ENCODE measurements at regions not wholly inside any gene's neighbourhood (a gene's known extent, or its start where the extent isn't known, plus 50 kb on each side); places are given as distances from the start of the nearest gene placed in this dataset.
A peak's percentile ranks its signal among the peaks of the same experiment; 100 is the strongest.

DNA sequence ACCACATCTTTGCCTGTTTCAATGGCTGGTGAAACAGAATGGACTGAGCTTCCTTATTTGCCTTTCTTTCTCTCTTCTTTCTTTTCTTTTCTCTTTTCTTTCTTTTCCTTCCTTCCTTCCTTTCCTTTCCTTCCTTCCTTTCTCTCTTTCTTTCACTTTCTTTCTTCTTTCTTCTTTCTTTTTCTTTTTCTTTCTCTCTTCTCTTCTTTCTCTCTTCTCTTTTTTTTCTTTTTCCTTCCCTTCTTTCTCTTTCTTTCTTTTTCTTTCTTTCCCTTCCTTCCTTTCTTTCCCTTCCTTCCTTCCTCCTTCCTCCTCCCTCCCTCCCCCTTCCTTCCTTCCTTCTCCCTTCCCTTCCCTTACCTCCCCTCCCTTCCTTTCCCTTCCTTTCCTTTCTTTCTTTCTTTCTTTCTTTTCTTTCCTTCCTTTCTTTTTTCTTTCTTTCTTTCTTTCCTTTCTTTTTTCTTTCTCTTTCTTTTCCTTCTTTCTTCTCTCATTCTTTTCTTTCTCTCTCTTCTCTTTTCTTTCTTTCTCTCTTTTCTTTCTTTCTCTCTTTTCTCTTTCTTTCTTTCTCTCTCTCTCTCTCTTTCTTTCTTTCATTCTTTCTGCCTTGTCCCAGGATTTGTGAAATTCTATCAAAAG, 50.1 kb upstream of the MCTP1 start:
- Histone ChIP-seq H3K9ac (ENCODE audit: insufficient read depth, low read length, poor library complexity, severe bottlenecking) (no peak overlapping the region), H4K20me1 (ENCODE audit: insufficient read depth, low read length) (no peaks in the 10 kb centered on the region), H3K4me2 (replicated peaks; ENCODE audit: extremely low read depth, low read length, poor library complexity, severe bottlenecking) (no peak overlapping the region), H2AFZ (ENCODE audit: insufficient read depth, low read depth, low read length, poor library complexity, severe bottlenecking) (no peak overlapping the region), H3K9me3 (replicated peaks in 1 of 2; ENCODE audit: control insufficient read depth in 1 of 2, insufficient read depth in 1 of 2, low read length in 2 of 2) (no peaks in the 10 kb centered on the region), H3K27me3 (ENCODE audit: control insufficient read depth in 2 of 2, insufficient read depth in 2 of 2, low read length in 2 of 2) (no peaks in the 10 kb centered on the region), H3K27ac (ENCODE audit: low read depth in 1 of 2, low read length in 2 of 2) (no peak overlapping the region), H3K79me2 (ENCODE audit: insufficient read depth, low read length) (no peaks in the 10 kb centered on the region), H3K36me3 (replicated peaks in 1 of 2; ENCODE audit: control insufficient read depth in 1 of 2, insufficient read depth in 2 of 2, low read length in 2 of 2) (no peaks in the 10 kb centered on the region), H3K4me1 (ENCODE audit: control insufficient read depth in 1 of 2, insufficient read depth in 2 of 2, low read length in 2 of 2) (peaks cover 0 to 5% of the 10 kb centered on the region in 2 donors), H3K4me3 (replicated peaks in 1 of 3; ENCODE audit: low read depth in 2 of 3, low read length in 3 of 3) (no peak overlapping the region)
- no peak for DNase-seq
- Mint-ChIP-seq H3K36me3 (no peaks in the 10 kb centered on the region), H3K4me3 (no peak overlapping the region), H3K9me3 (peaks cover 3 to 12% (median 7%) of the 10 kb centered on the region in 7 donors), H3K4me1 (peaks cover 15% of the 10 kb centered on the region), H3K27ac (peak overlapping the region in 1 of 7 donors; percentile 13), H3K27me3 (ENCODE audit: low read depth in 3 of 3) (peaks cover 0 to 5% (median 1%) of the 10 kb centered on the region in 3 donors)
- TF ChIP-seq, protein P1, sequence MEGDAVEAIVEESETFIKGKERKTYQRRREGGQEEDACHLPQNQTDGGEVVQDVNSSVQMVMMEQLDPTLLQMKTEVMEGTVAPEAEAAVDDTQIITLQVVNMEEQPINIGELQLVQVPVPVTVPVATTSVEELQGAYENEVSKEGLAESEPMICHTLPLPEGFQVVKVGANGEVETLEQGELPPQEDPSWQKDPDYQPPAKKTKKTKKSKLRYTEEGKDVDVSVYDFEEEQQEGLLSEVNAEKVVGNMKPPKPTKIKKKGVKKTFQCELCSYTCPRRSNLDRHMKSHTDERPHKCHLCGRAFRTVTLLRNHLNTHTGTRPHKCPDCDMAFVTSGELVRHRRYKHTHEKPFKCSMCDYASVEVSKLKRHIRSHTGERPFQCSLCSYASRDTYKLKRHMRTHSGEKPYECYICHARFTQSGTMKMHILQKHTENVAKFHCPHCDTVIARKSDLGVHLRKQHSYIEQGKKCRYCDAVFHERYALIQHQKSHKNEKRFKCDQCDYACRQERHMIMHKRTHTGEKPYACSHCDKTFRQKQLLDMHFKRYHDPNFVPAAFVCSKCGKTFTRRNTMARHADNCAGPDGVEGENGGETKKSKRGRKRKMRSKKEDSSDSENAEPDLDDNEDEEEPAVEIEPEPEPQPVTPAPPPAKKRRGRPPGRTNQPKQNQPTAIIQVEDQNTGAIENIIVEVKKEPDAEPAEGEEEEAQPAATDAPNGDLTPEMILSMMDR (IDR thresholded peaks at IDR 0.05): no peak
- intact Hi-C loops (cut with micrococcal nuclease): no loop called here
